LoVo (cell line): ENCODE measurements at regions not wholly inside any gene's neighbourhood (a gene's known extent, or its start where the extent isn't known, plus 50 kb on each side); places are given as distances from the start of the nearest gene placed in this dataset.

Source experiments
- DNase-seq: peaks from one replicate; pipeline ENCODE4 v3.0.0-alpha.2; 2016; ENCODE audit warnings: low spot score

- no peak for DNase-seq
Measured at GRCh38 chr2:196390243-196391148, 219.1 kb upstream of the STK17B start.

- no peak for DNase-seq
Measured at GRCh38 chr2:196391149-196391479, 219.7 kb upstream of the STK17B start.

GRCh38 chr2:196399096-196399495, 227.7 kb upstream of the STK17B start:
- DNase-seq, result no peak

GRCh38 chr2:196399722-196400691, 228.6 kb upstream of the STK17B start:
- DNase-seq, result peak; percentile 33

- no peak for DNase-seq
Measured at GRCh38 chr2:196403471-196403870, 232.1 kb upstream of the STK17B start.

GRCh38 chr2:196404276-196404675, 232.9 kb upstream of the STK17B start:
- DNase-seq, result no peak

- DNase-seq, result no peak
Measured at GRCh38 chr2:196407675-196408264, 231.7 kb upstream of the CCDC150 start.

- no peak for DNase-seq
Measured at GRCh38 chr2:196409376-196409775, 230.1 kb upstream of the CCDC150 start.

- no peak for DNase-seq
Measured at GRCh38 chr2:196410008-196410407, 229.5 kb upstream of the CCDC150 start.

- no peak for DNase-seq
Measured at GRCh38 chr2:196413821-196414274, 225.7 kb upstream of the CCDC150 start.

GRCh38 chr2:196415384-196415783, 224.1 kb upstream of the CCDC150 start:
- no peak for DNase-seq

GRCh38 chr2:196420143-196420542, 219.4 kb upstream of the CCDC150 start:
- no peak for DNase-seq

GRCh38 chr2:196421880-196422279, 217.6 kb upstream of the CCDC150 start:
- DNase-seq, result no peak

GRCh38 chr2:196422361-196422760, 217.2 kb upstream of the CCDC150 start:
- DNase-seq, result no peak

GRCh38 chr2:196426122-196426521, 213.4 kb upstream of the CCDC150 start:
- DNase-seq, result no peak

GRCh38 chr2:196427986-196428634, 211.4 kb upstream of the CCDC150 start:
- DNase-seq, result no peak

GRCh38 chr2:196431076-196431475, 208.4 kb upstream of the CCDC150 start:
- no peak for DNase-seq

GRCh38 chr2:196431957-196432356, 207.6 kb upstream of the CCDC150 start:
- DNase-seq, result no peak

- DNase-seq, result no peak
Measured at GRCh38 chr2:196433116-196433515, 206.4 kb upstream of the CCDC150 start.

GRCh38 chr2:196434217-196434616, 205.3 kb upstream of the CCDC150 start:
- no peak for DNase-seq

- no peak for DNase-seq
Measured at GRCh38 chr2:196435189-196435588, 204.3 kb upstream of the CCDC150 start.

GRCh38 chr2:196437626-196438025, 201.9 kb upstream of the CCDC150 start:
- DNase-seq, result no peak
